ENCODE measurements at regions not wholly inside any gene's neighbourhood (a gene's known extent, or its start where the extent isn't known, plus 50 kb on each side); places are given as distances from the start of the nearest gene placed in this dataset.

- no peak for DNase-seq
Measured at GRCh38 chr1:208910161-208910560, 666.0 kb upstream of the PLXNA2 start.

DNA sequence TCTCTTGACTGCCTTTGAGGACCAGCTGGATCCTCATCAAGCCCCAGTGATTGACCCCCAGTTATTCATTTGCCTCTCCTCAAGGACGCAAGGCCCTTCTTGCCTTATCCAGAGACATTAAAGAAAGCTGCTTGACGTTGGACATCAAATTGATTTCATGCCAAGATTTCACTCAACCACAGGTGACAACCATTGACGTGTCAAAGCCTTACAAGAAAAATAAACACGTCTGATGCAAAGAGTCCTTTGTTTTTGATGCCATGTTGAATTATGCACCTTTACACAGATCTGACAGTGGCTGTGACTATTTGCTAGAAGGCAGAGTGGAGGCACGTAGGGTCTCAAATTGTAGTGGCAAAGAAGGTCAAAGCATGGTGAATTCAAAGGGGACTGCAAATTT is 666.2 kb upstream of the CAMK1G start:
- DNase-seq, result no peak

GRCh38 chr1:208917723-208918122 is 665.8 kb upstream of the CAMK1G start:
- no peak for DNase-seq

DNA sequence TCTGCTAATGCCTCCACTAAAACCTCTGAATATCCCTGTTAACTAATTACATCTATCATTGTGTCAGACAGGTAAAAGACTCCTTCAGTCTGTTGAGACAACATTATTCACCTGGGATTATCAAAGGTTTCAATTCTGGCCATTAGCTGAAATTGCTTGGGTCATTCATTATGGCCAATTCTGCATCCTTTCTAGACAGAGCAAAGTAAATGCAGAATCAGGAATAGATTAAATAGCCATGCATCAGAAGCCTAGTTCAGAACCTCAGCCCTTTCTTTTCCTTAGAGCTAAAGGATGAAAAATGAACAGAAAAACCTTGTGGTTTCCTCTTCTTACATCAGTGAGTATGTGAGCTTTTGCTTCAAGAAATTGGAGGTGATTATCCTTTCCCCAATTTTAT is 665.4 kb upstream of the CAMK1G start:
- DNase-seq, result no peak

- no peak for DNase-seq
Measured at GRCh38 chr1:208919371-208919770, 664.1 kb upstream of the CAMK1G start.

DNA sequence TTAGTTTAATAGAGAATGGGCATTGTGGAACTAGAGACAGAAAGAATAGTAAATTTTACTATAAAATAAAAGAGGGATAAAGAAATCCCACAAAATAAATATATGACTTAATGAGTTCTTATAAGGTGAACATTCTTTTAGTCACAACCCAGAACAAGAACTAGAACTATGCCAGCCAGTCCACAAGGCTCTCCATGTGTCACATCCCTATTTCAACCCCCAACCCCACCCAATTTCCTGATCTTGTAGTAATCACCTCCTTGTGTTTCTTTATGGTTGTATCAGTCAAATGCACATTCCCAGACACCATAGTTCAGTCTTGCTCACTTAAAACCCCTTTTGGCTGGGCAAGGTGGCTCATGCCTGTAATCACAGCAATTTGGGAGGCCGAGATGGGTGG is 662.3 kb upstream of the CAMK1G start:
- no peak for DNase-seq

- no peak for DNase-seq
Measured at GRCh38 chr1:208923456-208923855, 660.1 kb upstream of the CAMK1G start.

GRCh38 chr1:208923946-208924720 is 659.4 kb upstream of the CAMK1G start:
- DNase-seq, result no peak

DNA sequence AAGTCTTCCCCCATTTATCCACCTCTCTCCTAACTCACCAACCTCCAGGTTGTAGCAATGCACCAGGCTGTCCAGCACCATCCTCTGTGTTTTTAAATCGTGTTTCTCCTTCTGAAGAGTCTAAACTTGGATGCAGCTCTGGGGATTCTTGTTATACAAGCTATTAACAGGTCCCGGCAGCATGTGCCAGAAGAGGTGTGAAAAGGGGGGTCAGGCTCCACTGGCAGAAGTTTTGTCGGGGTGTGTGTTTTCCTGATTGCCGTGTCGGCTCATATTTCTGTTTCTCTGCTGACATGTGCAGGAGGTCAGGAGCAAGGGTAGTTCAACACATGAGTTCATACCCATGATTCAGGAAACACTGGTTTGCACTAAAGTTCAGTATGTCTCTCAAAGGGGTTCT is 658.6 kb upstream of the CAMK1G start:
- no peak for DNase-seq

- DNase-seq, result no peak
Measured at GRCh38 chr1:208928349-208929010, 655.0 kb upstream of the CAMK1G start.

DNA sequence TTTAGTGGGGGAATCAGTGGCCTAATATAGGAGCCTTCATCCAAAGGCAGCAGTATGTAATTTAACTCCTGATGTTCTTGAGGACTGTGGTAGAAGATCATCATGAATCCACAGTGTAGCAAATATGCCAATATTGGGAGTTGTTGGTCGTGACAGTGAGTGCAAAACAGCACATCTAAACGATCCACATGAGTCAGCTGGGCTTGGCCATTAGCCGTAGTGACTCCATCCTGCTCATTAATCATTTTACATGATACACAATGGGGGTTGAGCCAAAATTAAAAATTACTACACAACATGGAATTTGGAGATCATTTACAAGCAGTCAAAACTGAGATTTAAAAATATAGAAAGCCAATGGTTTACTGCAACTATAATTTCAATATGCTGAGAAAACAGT is 653.9 kb upstream of the CAMK1G start:
- DNase-seq, result no peak

- no peak for DNase-seq
Measured at GRCh38 chr1:208931936-208932335, 651.6 kb upstream of the CAMK1G start.

DNA sequence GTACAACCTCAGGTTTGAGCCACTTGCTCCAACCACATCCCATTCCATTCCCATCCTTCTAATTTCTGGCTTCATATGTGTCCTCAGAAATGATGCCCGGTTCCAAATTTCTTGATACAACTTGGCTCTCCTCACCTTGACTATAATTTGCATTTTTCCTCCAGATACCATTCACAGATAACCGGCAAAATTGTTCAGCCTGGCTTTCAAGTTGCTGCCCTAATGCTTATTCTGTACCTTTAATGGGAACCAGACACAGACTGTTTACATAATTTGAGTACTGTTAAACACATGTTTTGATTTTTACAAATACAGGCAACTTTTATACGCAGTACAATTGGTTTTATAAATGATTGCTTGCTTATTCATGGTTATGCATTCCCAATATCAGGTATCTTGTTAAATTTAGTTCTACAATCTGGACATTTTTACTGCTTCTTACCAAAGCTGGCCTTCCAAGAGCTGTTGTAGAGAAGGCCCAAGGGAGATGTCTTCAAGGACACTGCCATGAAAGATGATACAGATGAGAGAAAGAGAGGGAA is 649.5 kb upstream of the CAMK1G start:
- DNase-seq, result no peak

GRCh38 chr1:208934933-208935332 is 648.6 kb upstream of the CAMK1G start:
- DNase-seq, result no peak

GRCh38 chr1:208935517-208936187 is 647.9 kb upstream of the CAMK1G start:
- DNase-seq, result no peak

GRCh38 chr1:208939537-208940085 is 643.9 kb upstream of the CAMK1G start:
- no peak for DNase-seq

GRCh38 chr1:208942394-208943130 is 641.0 kb upstream of the CAMK1G start:
- no peak for DNase-seq

GRCh38 chr1:208943291-208943690 is 640.2 kb upstream of the CAMK1G start:
- DNase-seq, result no peak

- no peak for DNase-seq
Measured at GRCh38 chr1:208944981-208945451, 638.5 kb upstream of the CAMK1G start.

DNA sequence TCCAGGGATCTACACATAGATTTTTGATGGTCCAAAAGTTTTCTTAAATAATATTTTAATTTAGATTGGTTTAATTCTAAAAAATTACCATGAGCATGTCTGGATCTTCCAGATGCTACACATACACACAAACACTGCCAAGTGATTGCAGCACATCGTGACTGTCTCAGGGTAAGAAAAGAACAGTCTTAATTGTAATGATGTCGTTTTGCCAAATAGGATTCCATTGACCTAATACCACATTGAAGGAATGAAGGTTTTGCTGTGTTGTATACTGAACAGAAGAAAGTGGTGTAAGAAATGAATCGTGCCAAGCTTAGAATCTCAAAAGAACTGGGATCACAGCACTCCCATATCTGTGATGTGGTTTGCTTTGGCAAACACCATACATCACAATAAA is 633.3 kb upstream of the CAMK1G start:
- DNase-seq, result no peak

DNA sequence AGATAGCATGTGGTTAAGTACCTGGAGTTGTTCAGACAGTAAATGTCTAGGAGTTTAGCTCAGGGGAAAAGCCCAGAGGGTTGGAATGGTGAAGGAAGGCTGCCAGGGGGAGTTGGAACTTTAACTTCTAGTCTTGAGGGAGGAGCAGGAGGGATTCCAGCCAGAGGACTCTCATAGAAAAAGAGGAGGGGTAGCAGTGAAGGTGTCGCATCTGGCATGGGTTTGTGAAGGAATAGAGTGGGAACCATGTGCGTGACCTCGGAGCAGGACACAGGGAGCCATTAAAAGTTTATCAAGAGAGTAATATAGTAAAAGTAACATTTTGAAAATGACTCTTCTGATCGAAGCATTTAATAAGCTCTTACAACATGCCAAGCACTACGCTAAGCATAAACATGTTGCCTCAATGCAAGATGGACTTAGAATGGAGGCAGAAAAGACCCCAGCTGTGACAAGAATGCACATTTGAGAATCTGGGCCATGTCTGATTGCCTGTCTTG is 632.4 kb upstream of the CAMK1G start:
- no peak for DNase-seq

DNA sequence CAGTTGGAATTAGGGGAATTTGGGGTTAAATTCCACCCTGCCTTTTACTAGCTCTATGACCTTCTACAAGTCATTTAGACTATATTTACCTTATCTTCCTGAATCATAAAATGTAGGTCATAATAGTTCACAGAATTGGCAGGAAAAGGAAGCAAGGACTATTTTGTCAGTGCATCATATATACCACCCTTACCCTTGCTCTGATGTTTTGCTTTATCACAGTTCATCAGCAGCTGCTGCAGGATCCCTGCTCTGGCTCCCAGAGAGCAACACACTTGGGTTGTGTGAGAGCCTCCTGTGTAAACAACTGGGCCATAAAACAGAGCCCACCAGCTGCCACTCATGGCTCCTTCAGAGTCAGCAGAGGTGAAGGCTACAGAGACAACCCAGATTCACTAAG is 631.6 kb upstream of the CAMK1G start:
- no peak for DNase-seq

Data from right kidney (tissue), 1 donor.